K562 (cell line): ENCODE measurements at regions not wholly inside any gene's neighbourhood (a gene's known extent, or its start where the extent isn't known, plus 50 kb on each side); places are given as distances from the start of the nearest gene placed in this dataset.
A peak's percentile ranks its signal among the peaks of the same experiment; 100 is the strongest.

Source experiments
- ELF4 ChIP-seq: fragments of 450-650 bp; formaldehyde crosslinking; IDR thresholded peaks from 2 replicates; pipeline ENCODE4 v1.4.0; 2022; ENCODE audit warnings: missing genetic modification characterization
- GATA2 ChIP-seq: sonication (generic); formaldehyde crosslinking; IDR thresholded peaks from 2 replicates; pipeline ENCODE4 v1.4.0; 2020; ENCODE audit warnings: mild to moderate bottlenecking, missing genetic modification reagents
- HOXB6 ChIP-seq: fragments of 250-450 bp; sonication (Bioruptor Pico); IDR thresholded peaks from 2 replicates; pipeline ENCODE4 v1.5.1; 2022; ENCODE audit warnings: mild to moderate bottlenecking, borderline replicate concordance
- MCM3 ChIP-seq: fragments of 450-650 bp; IDR thresholded peaks from 2 replicates; pipeline ENCODE4 v1.6.1; 2016
- MECOM ChIP-seq: fragments of 250-450 bp; sonication (Bioruptor Pico); IDR thresholded peaks from 2 replicates; pipeline ENCODE4 v1.8.0; 2022; ENCODE audit warnings: inconsistent platforms
- OTX1 ChIP-seq: fragments of 450-650 bp; formaldehyde crosslinking; IDR thresholded peaks from 2 replicates; pipeline ENCODE4 v1.4.0; 2022; ENCODE audit warnings: mild to moderate bottlenecking
- POLR2G ChIP-seq: fragments of 200-400 bp; formaldehyde crosslinking; IDR thresholded peaks from 2 replicates; pipeline ENCODE4 v1.6.1; 2017; ENCODE audit warnings: low read depth, mild to moderate bottlenecking, antibody characterized with exemption, low read length, moderate library complexity
- RBFOX2 ChIP-seq: fragments of 200-400 bp; formaldehyde crosslinking; IDR thresholded peaks from 2 replicates; pipeline ENCODE4 v1.6.1; 2017; ENCODE audit warnings: low read depth, mild to moderate bottlenecking, low read length, moderate library complexity
- RBM25 ChIP-seq: fragments of 200-400 bp; formaldehyde crosslinking; IDR thresholded peaks from 2 replicates; pipeline ENCODE4 v1.6.1; 2018; ENCODE audit warnings: low read length, low read depth, moderate library complexity; ENCODE audit not compliant: severe bottlenecking
- SIRT6 ChIP-seq: IDR thresholded peaks from one replicate; pipeline ENCODE4 v1.6.1; 2012; ENCODE audit warnings: low read depth, mild to moderate bottlenecking, control low read depth, inconsistent platforms, low read length, moderate library complexity
- SMAD3 ChIP-seq: fragments of 450-650 bp; formaldehyde crosslinking; conservative IDR thresholded peaks from 2 replicates; pipeline ENCODE4 v1.4.0; 2020; ENCODE audit warnings: mild to moderate bottlenecking
- SNAPC5 ChIP-seq: fragments of 250-450 bp; sonication (Bioruptor Pico); IDR thresholded peaks from 2 replicates; pipeline ENCODE4 v1.8.0; 2021; ENCODE audit warnings: moderate library complexity, mild to moderate bottlenecking, inconsistent platforms
- ZBTB26 ChIP-seq: fragments of 450-650 bp; formaldehyde crosslinking; IDR thresholded peaks from 2 replicates; pipeline ENCODE4 v1.4.0; 2022; ENCODE audit warnings: missing genetic modification characterization
- ZNF140 ChIP-seq: fragments of 250-450 bp; sonication (Bioruptor Pico); IDR thresholded peaks from 2 replicates; pipeline ENCODE4 v1.8.0; 2021; ENCODE audit warnings: moderate library complexity, mild to moderate bottlenecking, inconsistent platforms
- ZNF212 ChIP-seq: fragments of 450-650 bp; formaldehyde crosslinking; IDR thresholded peaks from 2 replicates; pipeline ENCODE4 v1.4.0; 2020; ENCODE audit warnings: mild to moderate bottlenecking
- ZNF239 ChIP-seq: fragments of 250-450 bp; sonication (Bioruptor Pico); IDR thresholded peaks from 2 replicates; pipeline ENCODE4 v1.4.0; 2020; ENCODE audit warnings: mild to moderate bottlenecking
- ZNF280A ChIP-seq: fragments of 450-650 bp; IDR thresholded peaks from 2 replicates; pipeline ENCODE4 v1.6.1; 2018; ENCODE audit warnings: mild to moderate bottlenecking, low read depth; ENCODE audit not compliant: partially characterized antibody
- ZNF347 ChIP-seq: fragments of 450-650 bp; formaldehyde crosslinking; IDR thresholded peaks from 2 replicates; pipeline ENCODE4 v1.4.0; 2020; ENCODE audit warnings: low read depth, mild to moderate bottlenecking, moderate library complexity
- ZNF696 ChIP-seq: fragments of 250-450 bp; sonication (Bioruptor Pico); conservative IDR thresholded peaks from 2 replicates; pipeline ENCODE4 v1.4.0; 2020; ENCODE audit warnings: mild to moderate bottlenecking, moderate library complexity
- TF ChIP-seq, protein P1 (sequence below): fragments of 450-650 bp; IDR thresholded peaks from 2 replicates; pipeline ENCODE4 v1.6.1; 2016; ENCODE audit warnings: low read depth, mild to moderate bottlenecking, moderate library complexity
- TF ChIP-seq, protein P2 (sequence below): fragments of 450-650 bp; conservative IDR thresholded peaks from 2 replicates; pipeline ENCODE4 v1.6.1; 2016; ENCODE audit warnings: missing genetic modification characterization, low read depth, mild to moderate bottlenecking, control low read depth, missing compliant biosample characterization
- TF ChIP-seq, protein P3 (sequence below): IDR thresholded peaks from 2 replicates; pipeline ENCODE4 v1.6.1; 2011; ENCODE audit not compliant: insufficient read length; ENCODE audit errors: extremely low read depth

- TF ChIP-seq ZBTB26: no peak; the same call in 1 of the 2 replicates
- no peak for TF ChIP-seq MECOM (CRISPR knock-in tag)
- TF ChIP-seq RBM25: peak; percentile 98
- no peak for TF ChIP-seq ZNF212
- TF ChIP-seq, protein P1, sequence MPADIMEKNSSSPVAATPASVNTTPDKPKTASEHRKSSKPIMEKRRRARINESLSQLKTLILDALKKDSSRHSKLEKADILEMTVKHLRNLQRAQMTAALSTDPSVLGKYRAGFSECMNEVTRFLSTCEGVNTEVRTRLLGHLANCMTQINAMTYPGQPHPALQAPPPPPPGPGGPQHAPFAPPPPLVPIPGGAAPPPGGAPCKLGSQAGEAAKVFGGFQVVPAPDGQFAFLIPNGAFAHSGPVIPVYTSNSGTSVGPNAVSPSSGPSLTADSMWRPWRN: no peak
- no peak for TF ChIP-seq MCM3
- TF ChIP-seq, protein P2, sequence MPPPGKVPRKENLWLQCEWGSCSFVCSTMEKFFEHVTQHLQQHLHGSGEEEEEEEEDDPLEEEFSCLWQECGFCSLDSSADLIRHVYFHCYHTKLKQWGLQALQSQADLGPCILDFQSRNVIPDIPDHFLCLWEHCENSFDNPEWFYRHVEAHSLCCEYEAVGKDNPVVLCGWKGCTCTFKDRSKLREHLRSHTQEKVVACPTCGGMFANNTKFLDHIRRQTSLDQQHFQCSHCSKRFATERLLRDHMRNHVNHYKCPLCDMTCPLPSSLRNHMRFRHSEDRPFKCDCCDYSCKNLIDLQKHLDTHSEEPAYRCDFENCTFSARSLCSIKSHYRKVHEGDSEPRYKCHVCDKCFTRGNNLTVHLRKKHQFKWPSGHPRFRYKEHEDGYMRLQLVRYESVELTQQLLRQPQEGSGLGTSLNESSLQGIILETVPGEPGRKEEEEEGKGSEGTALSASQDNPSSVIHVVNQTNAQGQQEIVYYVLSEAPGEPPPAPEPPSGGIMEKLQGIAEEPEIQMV (tag): no peak
- TF ChIP-seq ELF4 (CRISPR knock-in tag): peak; percentile 13; the same call in 1 of the 2 replicates
- TF ChIP-seq HOXB6 (CRISPR knock-in tag): peak; percentile 83; the same call in 1 of the 2 replicates
- TF ChIP-seq OTX1 (CRISPR knock-in tag): peak; percentile 86
- TF ChIP-seq ZNF347 (CRISPR knock-in tag): no peak
- TF ChIP-seq, protein P3, sequence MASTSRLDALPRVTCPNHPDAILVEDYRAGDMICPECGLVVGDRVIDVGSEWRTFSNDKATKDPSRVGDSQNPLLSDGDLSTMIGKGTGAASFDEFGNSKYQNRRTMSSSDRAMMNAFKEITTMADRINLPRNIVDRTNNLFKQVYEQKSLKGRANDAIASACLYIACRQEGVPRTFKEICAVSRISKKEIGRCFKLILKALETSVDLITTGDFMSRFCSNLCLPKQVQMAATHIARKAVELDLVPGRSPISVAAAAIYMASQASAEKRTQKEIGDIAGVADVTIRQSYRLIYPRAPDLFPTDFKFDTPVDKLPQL: peak; percentile 96
- TF ChIP-seq ZNF696 (CRISPR knock-in tag): no peak
- no peak for TF ChIP-seq ZNF239 (CRISPR knock-in tag)
- TF ChIP-seq SIRT6: no peak
- peak; percentile 91 for TF ChIP-seq RBFOX2
- TF ChIP-seq ZNF140 (CRISPR knock-in tag): no peak
- no peak for TF ChIP-seq ZNF280A
- peak; percentile 92 for TF ChIP-seq POLR2G
- TF ChIP-seq GATA2: no peak
- no peak for TF ChIP-seq SNAPC5 (CRISPR knock-in tag)
- TF ChIP-seq SMAD3 (CRISPR knock-in tag): no peak
Observed at GRCh38 chr6:27146706-27147505, 100.6 kb upstream of the PRSS16 start (continued).
